VCaP (cell line): ENCODE measurements at regions not wholly inside any gene's neighbourhood (a gene's known extent, or its start where the extent isn't known, plus 50 kb on each side); places are given as distances from the start of the nearest gene placed in this dataset.
"Not testable (repeated sequence)": the region's sequence is repeated elsewhere in the genome, so short reads cannot be mapped to it uniquely, and the experiment has no call there.

ENCODE experiments used
- H3K27ac ChIP-seq: fragments of 450-650 bp; 2 replicates; pipeline ENCODE4 v1.5.1; 2017
- CTCF ChIP-seq: fragments of 450-650 bp; conservative IDR thresholded peaks from 2 replicates; pipeline ENCODE4 v1.5.1; 2017; ENCODE audit warnings: mild to moderate bottlenecking, moderate library complexity

GRCh38 chr18:47677952-47678351 lies 252.5 kb downstream of the SMAD2 start:
- TF ChIP-seq CTCF = no peak
- no peak overlapping the region for H3K27ac ChIP-seq

DNA sequence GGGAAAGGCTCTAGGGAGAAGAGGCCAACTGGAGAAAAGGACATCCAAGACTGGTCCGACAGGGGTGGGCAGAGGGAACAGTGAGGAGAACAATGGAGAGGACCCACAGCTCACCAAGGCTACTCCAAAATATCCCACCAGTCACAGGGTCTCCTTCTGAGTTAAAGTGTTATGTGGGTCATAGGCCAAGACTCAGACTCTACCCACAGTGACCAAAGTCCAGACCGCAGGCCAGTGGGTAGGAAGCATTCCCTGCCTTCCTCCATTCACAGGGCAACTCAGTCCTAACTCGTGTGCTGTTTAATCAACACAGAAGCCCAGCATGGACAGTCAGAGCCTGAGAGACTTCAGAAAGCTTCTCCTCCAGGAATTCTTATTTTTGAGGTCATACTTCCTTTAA lies 260.6 kb downstream of the SMAD2 start:
- TF ChIP-seq CTCF = no peak

DNA sequence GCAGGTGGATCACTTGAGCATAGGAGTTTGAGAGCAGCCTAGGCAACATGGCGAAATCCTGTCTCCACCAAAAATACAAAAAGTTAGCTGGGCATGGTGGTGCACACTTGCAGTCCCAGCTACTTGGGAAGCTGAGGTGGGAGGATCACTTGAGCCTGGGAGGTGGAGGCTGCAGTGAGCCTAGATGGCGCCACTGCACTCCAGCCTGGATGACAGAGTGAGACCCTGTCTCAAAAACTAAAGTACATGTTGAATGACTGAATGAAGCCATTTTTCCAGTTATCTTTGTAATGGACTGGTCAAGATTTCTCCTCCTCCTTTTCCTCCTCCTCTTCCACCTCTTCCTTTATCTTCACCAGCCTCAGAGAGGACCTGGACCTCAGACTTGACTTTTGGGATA lies 272.0 kb downstream of the SMAD2 start:
- no peak for TF ChIP-seq CTCF

More for the DNA sequence above, 260.6 kb downstream of the SMAD2 start:
- no peak overlapping the region for H3K27ac ChIP-seq

GRCh38 chr18:47654988-47655387 lies 275.5 kb downstream of the SMAD2 start:
- no peak overlapping the region for H3K27ac ChIP-seq
- no peak for TF ChIP-seq CTCF

More for the DNA sequence above, 272.0 kb downstream of the SMAD2 start:
- H3K27ac ChIP-seq = no peak overlapping the region

DNA sequence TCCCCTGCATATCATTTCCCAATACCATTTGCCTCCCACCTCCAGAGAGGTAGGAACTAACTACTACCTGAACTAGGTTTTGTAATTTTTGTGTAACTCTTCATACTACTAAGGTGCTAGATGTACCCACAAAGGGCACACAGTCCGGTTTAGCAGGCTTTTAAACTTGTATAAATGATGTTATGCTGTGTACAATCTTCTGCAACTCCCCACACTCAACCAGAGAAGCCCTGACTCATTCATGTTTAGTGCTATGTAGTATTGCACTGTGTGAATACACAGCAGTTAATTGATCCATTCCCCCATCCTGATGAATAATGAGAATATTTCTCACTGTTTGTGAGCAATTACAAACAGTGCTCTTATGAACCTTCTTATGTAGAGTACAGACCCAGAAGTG lies 285.6 kb downstream of the SMAD2 start:
- TF ChIP-seq CTCF = no peak
- H3K27ac ChIP-seq = no peak overlapping the region

- H3K27ac ChIP-seq = not testable (repeated sequence)
Observed at GRCh38 chr18:47637551-47637950, 292.9 kb downstream of the SMAD2 start.

DNA sequence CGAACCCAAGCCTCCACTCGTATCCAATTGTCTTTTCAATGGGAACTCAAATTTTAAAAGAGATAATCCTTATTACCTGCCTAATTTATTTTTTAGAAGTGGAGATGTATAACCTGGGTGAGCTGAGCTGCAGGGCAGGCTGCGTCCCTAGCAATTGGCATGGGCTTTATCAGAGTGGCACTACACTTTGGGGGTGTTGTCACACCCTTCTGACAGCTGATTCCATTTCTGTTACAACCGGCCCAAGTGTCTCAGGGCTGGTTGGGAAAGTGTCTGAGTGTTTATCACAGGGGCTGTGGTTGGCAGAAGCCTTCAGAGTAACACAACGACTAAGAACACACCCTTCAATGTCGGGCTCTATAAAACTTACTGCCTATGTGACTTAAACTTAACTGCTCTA lies 295.0 kb downstream of the SMAD2 start:
- no peak for TF ChIP-seq CTCF
- no peak overlapping the region for H3K27ac ChIP-seq

DNA sequence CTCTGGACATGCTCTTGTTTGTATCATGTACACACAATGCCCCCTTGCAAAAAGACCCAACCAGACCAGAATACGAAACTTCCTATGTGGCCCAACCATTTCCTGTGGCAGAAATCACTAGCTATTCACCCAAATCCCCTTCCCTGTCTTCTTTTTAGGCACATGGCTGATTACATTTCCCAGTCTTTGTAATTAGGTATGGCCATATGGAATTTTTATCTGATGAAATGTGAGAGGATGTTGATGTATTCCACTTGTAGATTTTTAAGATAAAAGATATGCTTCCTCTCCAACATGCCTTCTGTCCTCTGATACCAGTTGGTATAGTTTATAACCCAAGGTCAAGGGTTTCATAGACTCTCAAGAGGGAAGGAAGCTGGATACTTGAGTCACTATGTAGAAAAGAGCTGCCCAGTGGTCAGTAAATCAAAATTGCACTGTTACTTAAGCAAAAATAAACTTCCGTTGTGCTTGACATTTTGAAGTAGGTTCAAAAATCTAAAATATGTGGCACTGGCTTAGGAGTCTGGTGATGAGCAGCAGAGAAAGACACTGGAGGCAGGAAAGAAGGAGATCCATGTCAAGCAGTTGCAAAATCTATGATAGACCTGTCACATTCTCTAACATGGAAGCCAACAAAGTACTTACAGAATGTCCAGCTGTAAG lies 297.4 kb downstream of the SMAD2 start:
- no peak for TF ChIP-seq CTCF
- no peak overlapping the region for H3K27ac ChIP-seq
